Breast epithelium (tissue), 3 donors: ENCODE measurements at regions not wholly inside any gene's neighbourhood (a gene's known extent, or its start where the extent isn't known, plus 50 kb on each side); places are given as distances from the start of the nearest gene placed in this dataset.

Experiments used
- POLR2A ChIP-seq: fragments of 450-650 bp; IDR thresholded peaks from one replicate; pipeline ENCODE4 v1.6.1; 2016; ENCODE audit warnings: antibody characterized with exemption, mild to moderate bottlenecking, moderate library complexity
- POLR2AphosphoS5 ChIP-seq, 3 donors: sonication (generic); formaldehyde crosslinking; IDR thresholded peaks; one replicate each; pipeline ENCODE4 v1.6.1; 2017; ENCODE audit warnings: antibody characterized with exemption in 3 of 3
- TF ChIP-seq, protein P1 (sequence below), 3 donors: fragments of 450-650 bp; IDR thresholded peaks; one replicate each; pipeline ENCODE4 v1.5.1; 2016 to 2017; ENCODE audit warnings: antibody characterized with exemption in 3 of 3, mild to moderate bottlenecking in 3 of 3, moderate library complexity in 3 of 3

DNA sequence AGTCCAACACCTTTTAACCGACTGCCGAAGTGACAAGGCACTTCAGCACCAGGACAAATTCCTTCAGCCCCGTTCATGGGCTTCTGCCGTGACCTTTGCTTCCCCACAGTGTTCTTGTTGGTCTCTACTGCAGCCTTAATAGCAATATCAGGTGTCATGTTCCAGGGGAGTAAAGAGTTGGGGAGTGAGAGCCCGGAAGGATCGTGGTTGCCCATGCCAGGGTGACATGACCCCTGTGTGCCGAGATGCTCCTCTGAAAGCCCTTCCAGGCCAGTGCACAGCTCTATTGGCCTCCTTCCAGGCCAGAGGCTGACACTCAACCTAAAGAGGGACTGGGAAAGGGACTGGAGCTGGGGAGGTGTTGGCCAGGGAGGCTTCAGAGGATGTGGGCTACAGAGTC, 279.2 kb downstream of the CYRIA start:
- no peak for TF ChIP-seq POLR2AphosphoS5 (IDR thresholded peaks at IDR 0.05)
- TF ChIP-seq, protein P1, sequence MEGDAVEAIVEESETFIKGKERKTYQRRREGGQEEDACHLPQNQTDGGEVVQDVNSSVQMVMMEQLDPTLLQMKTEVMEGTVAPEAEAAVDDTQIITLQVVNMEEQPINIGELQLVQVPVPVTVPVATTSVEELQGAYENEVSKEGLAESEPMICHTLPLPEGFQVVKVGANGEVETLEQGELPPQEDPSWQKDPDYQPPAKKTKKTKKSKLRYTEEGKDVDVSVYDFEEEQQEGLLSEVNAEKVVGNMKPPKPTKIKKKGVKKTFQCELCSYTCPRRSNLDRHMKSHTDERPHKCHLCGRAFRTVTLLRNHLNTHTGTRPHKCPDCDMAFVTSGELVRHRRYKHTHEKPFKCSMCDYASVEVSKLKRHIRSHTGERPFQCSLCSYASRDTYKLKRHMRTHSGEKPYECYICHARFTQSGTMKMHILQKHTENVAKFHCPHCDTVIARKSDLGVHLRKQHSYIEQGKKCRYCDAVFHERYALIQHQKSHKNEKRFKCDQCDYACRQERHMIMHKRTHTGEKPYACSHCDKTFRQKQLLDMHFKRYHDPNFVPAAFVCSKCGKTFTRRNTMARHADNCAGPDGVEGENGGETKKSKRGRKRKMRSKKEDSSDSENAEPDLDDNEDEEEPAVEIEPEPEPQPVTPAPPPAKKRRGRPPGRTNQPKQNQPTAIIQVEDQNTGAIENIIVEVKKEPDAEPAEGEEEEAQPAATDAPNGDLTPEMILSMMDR (IDR thresholded peaks at IDR 0.05): no peak
- TF ChIP-seq POLR2A: no peak
